ENCODE measurements at regions not wholly inside any gene's neighbourhood (a gene's known extent, or its start where the extent isn't known, plus 50 kb on each side); places are given as distances from the start of the nearest gene placed in this dataset.

DNA sequence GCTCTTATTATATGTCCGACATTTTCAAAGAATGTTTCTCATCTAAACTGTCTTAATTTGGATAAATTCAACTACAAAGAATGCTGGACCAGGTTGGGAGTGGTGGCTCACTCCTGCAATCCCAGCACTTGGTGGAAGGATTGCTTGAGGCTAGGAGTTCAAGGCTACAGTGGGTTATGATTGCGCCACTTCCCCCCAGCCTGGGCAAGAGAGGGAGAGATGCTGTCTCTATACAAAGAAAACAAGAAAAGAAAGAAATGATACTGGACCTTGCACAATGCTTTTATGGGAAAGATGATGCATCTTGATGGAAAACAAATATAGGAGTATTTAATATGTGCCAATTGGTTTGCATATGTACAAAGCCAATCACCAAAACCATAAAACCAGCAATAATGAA is 296.7 kb downstream of the LPIN1 start:
- Histone ChIP-seq H3K27me3 (replicated peaks in 1 of 4; ENCODE audit: control extremely low read depth in 1 of 4, control insufficient read depth in 3 of 4, insufficient read depth in 4 of 4, low read length in 3 of 4) (no peaks in the 10 kb centered on the region), H2AFZ (ENCODE audit: insufficient read depth, low read depth, low read length, poor library complexity, severe bottlenecking) (peak overlapping the region; percentile 20), H3K27ac (ENCODE audit: low read length in 2 of 2) (no peak overlapping the region), H3K4me1 (ENCODE audit: control insufficient read depth in 2 of 2, insufficient read depth in 2 of 2, low read length in 2 of 2) (peaks cover 68 to 69% of the 10 kb centered on the region in 2 donors), H3K9me3 (ENCODE audit: control extremely low read depth in 1 of 3, control insufficient read depth in 2 of 3, insufficient read depth in 1 of 3, low read length in 2 of 3) (peaks cover 0 to 33% (median 21%) of the 10 kb centered on the region in 3 donors), H3K4me3 (ENCODE audit: control extremely low read depth in 1 of 5, extremely low read depth in 1 of 5, insufficient read depth in 1 of 5, low read depth in 2 of 5, low read length in 4 of 5) (no peak overlapping the region), H3K4me2 (replicated peaks; ENCODE audit: low read depth, low read length, poor library complexity, severe bottlenecking) (peak overlapping the region; percentile 70), H3K36me3 (replicated peaks in 1 of 2; ENCODE audit: control extremely low read depth in 1 of 2, control insufficient read depth in 1 of 2, extremely low read depth in 1 of 2, insufficient read depth in 2 of 2, low read length in 1 of 2) (no peaks in the 10 kb centered on the region), H3K9ac (ENCODE audit: low read length) (no peak overlapping the region), H4K20me1 (ENCODE audit: control insufficient read depth, insufficient read depth, low read length, poor library complexity, severe bottlenecking) (no peaks in the 10 kb centered on the region), H3K79me2 (ENCODE audit: control insufficient read depth, insufficient read depth, low read length) (no peaks in the 10 kb centered on the region)
- POLR2A ChIA-PET, result interaction anchor here (0.7 to 3.5 kb wide), 4 partner anchors 8 to 673 kb away, joined by 3 to 25 read pairs (median 5); partner anchors contain the start of gene TRIB2
- H3K27me3 Mint-ChIP-seq, result no peaks in the 10 kb centered on the region
- H3K9me3 Mint-ChIP-seq (ENCODE audit: insufficient read depth), result peaks cover 7% of the 10 kb centered on the region
- TF ChIP-seq, protein P1, sequence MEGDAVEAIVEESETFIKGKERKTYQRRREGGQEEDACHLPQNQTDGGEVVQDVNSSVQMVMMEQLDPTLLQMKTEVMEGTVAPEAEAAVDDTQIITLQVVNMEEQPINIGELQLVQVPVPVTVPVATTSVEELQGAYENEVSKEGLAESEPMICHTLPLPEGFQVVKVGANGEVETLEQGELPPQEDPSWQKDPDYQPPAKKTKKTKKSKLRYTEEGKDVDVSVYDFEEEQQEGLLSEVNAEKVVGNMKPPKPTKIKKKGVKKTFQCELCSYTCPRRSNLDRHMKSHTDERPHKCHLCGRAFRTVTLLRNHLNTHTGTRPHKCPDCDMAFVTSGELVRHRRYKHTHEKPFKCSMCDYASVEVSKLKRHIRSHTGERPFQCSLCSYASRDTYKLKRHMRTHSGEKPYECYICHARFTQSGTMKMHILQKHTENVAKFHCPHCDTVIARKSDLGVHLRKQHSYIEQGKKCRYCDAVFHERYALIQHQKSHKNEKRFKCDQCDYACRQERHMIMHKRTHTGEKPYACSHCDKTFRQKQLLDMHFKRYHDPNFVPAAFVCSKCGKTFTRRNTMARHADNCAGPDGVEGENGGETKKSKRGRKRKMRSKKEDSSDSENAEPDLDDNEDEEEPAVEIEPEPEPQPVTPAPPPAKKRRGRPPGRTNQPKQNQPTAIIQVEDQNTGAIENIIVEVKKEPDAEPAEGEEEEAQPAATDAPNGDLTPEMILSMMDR (IDR thresholded peaks at IDR 0.05), result no peak
- no peak for TF ChIP-seq EZH2 (IDR thresholded peaks at IDR 0.05; ENCODE audit: borderline replicate concordance, insufficient read depth, low read depth, low read length, poor library complexity, severe bottlenecking)
- DNase-seq (no peak), ATAC-seq (ENCODE audit: low read depth) (no peak)
- WGBS (ENCODE audit: insufficient coverage), result no CpG with 5 or more reads among the region's 2 CpGs
- CTCF ChIA-PET, result interaction anchor here (0.7 to 3.7 kb wide), 5 partner anchors 8 to 673 kb away, joined by 3 to 26 read pairs (median 3); partner anchors contain the start of gene TRIB2
- peaks cover 85% of the 10 kb centered on the region for H3K4me1 Mint-ChIP-seq
- intact Hi-C loops (cut with micrococcal nuclease), result loop anchor here (5.0 to 10.0 kb wide), 3 partner anchors 84 to 542 kb away; no protein-coding TSS in a partner anchor
- peak overlapping the region; percentile 36 for H3K4me3 Mint-ChIP-seq
- peak overlapping the region; percentile 70 for H3K27ac Mint-ChIP-seq

DNA sequence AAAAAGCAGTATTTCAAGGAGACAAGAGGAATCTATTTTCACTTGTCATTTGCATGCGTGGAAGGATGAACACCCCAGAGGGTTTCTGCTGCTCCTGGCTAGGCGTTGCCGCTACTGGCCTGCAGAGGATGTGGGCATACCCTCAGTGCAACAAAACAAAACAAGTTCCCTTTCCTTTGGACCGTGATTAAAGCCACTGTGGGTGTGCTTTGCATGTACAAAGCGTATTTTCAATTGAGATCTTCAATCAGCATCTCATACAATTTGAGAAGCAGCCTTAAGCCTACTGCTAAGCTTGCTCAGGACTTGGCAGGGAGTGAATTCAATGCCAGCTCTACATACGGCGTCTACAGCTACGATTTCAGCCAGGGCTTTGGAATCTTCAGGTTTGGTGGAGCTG is 298.4 kb downstream of the LPIN1 start:
- Histone ChIP-seq H3K79me2 (ENCODE audit: control insufficient read depth, insufficient read depth, low read length) (no peaks in the 10 kb centered on the region), H3K36me3 (replicated peaks in 1 of 2; ENCODE audit: control extremely low read depth in 1 of 2, control insufficient read depth in 1 of 2, extremely low read depth in 1 of 2, insufficient read depth in 2 of 2, low read length in 1 of 2) (no peaks in the 10 kb centered on the region), H2AFZ (ENCODE audit: insufficient read depth, low read depth, low read length, poor library complexity, severe bottlenecking) (peak overlapping the region; percentile 36), H3K4me2 (replicated peaks; ENCODE audit: low read depth, low read length, poor library complexity, severe bottlenecking) (peak overlapping the region; percentile 70), H3K9me3 (ENCODE audit: control extremely low read depth in 1 of 3, control insufficient read depth in 2 of 3, insufficient read depth in 1 of 3, low read length in 2 of 3) (peaks cover 0 to 19% (median 4%) of the 10 kb centered on the region in 3 donors), H3K4me1 (ENCODE audit: control insufficient read depth in 2 of 2, insufficient read depth in 2 of 2, low read length in 2 of 2) (peaks cover 85 to 86% of the 10 kb centered on the region in 2 donors), H3K9ac (ENCODE audit: low read length) (peak overlapping the region; percentile 52), H3K4me3 (ENCODE audit: control extremely low read depth in 1 of 5, extremely low read depth in 1 of 5, insufficient read depth in 1 of 5, low read depth in 2 of 5, low read length in 4 of 5) (peak overlapping the region in 3 of 5 experiments; percentile 27 to 61 (median 43)), H3K27ac (ENCODE audit: low read length in 2 of 2) (peak overlapping the region; percentile 76 to 79), H4K20me1 (ENCODE audit: control insufficient read depth, insufficient read depth, low read length, poor library complexity, severe bottlenecking) (no peaks in the 10 kb centered on the region), H3K27me3 (replicated peaks in 1 of 4; ENCODE audit: control extremely low read depth in 1 of 4, control insufficient read depth in 3 of 4, insufficient read depth in 4 of 4, low read length in 3 of 4) (no peaks in the 10 kb centered on the region)
- TF ChIP-seq, protein P1 (IDR thresholded peaks at IDR 0.05), result no peak
- TF ChIP-seq EZH2 (IDR thresholded peaks at IDR 0.05; ENCODE audit: borderline replicate concordance, insufficient read depth, low read depth, low read length, poor library complexity, severe bottlenecking), result no peak
- peak; percentile 78 for DNase-seq
- H3K27me3 Mint-ChIP-seq, result no peaks in the 10 kb centered on the region
- peak overlapping the region; percentile 26 for H3K4me3 Mint-ChIP-seq
- ATAC-seq (ENCODE audit: low read depth), result peak; percentile 96
- ChIA-PET POLR2A (interaction anchor here (0.6 to 3.5 kb wide), 4 partner anchors 10 to 672 kb away, joined by 3 to 25 read pairs (median 10); partner anchors contain the start of gene TRIB2), CTCF (interaction anchor here (0.9 to 3.7 kb wide), 7 partner anchors 9 to 672 kb away, joined by 3 to 26 read pairs (median 4); partner anchors contain the start of gene TRIB2)
- intact Hi-C loops (cut with micrococcal nuclease), result loop anchor here (1.0 to 10.0 kb wide), 9 partner anchors 8 to 672 kb away; partner anchors contain the start of gene TRIB2
- peak overlapping the region; percentile 70 for H3K27ac Mint-ChIP-seq
- H3K4me1 Mint-ChIP-seq, result peaks cover 88% of the 10 kb centered on the region
- WGBS (ENCODE audit: insufficient coverage), result 0% methylated on average over 1 of the region's 8 CpGs
- H3K9me3 Mint-ChIP-seq (ENCODE audit: insufficient read depth), result peaks cover 7% of the 10 kb centered on the region

Measured in B cell (primary cell).